ENCODE measurements at regions not wholly inside any gene's neighbourhood (a gene's known extent, or its start where the extent isn't known, plus 50 kb on each side); places are given as distances from the start of the nearest gene placed in this dataset.

GRCh38 chr4:185899833-185900232 is 87.8 kb upstream of the SORBS2 start:
- TF ChIP-seq POLR2AphosphoS5 (IDR thresholded peaks at IDR 0.05) (no peak), CTCF (IDR thresholded peaks at IDR 0.05) (no peak), EP300 (IDR thresholded peaks at IDR 0.05; ENCODE audit: low read depth) (no peak)
